Stimulated activated CD8-positive, alpha-beta memory T cell treated with anti-CD3 and anti-CD28 coated beads, Interleukin-12 subunit alpha, Interleukin-12 subunit beta, amount 100 ng/mL, for 24 hours (primary cell): ENCODE measurements at regions not wholly inside any gene's neighbourhood (a gene's known extent, or its start where the extent isn't known, plus 50 kb on each side); places are given as distances from the start of the nearest gene placed in this dataset.
A peak's percentile ranks its signal among the peaks of the same experiment; 100 is the strongest.
"Not testable (repeated sequence)": the region's sequence is repeated elsewhere in the genome, so short reads cannot be mapped to it uniquely, and the experiment has no call there.

Experiments
- DNase-seq: peaks from one replicate; pipeline ENCODE4 v3.0.0-alpha.2; 2020; ENCODE audit errors: extremely low read depth

DNA sequence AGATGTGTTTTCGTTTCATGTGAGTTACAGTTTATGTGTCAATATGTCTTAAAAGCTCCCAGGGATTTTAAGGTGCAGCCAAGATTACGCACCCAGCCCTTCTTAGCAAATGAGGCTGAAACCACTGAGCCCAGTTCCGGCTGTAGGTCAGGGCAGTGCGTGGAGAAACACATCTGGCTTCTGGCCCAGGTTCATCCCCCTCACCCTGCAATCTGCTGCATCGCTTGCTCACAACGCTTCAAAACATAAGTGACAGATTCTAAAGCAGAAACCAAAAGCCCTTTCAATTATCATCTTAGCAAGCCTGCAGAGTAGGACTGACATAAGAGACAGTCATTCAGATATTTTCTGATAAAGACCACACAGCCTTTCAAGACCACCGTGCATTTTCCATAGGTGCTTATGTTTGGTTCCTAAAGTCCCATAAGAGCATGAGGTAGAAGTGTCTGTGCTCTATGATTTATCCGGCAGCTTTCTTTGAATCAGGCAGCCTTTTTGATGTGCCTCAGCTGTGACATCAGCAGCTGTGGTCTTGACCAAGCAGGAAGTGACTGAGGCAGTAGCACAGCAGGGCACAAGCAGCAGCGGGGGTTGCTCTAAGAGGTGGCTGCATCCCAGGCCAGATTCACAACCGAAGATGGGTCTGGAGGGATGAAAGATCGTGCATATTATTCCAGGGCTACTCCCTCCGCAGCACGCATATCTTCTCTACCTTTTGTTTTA lies 72.1 kb upstream of the LYZL2 start:
- DNase-seq = peak; percentile 49

- no peak for DNase-seq
Observed at GRCh38 chr10:30697806-30698205, 68.3 kb upstream of the LYZL2 start.

DNA sequence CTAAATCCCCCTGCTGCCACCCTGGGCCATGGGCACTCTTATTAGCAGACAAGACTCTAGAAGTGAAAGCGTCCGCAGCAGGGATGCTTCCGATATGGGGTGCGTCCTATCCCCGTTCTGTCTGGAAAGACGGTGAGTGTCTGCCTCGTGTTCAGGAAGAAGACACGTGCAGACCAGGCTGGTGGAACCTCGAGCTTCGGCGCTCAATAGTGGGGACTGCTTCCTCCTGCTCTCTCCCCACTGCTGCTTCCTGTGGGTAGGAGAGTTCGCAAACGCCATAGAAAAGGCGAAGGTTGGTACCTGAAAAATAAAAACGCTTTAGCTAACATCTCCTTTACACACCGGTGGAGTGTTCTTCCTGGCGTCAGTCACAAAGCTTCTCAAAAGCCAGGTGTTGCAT lies 67.7 kb upstream of the LYZL2 start:
- DNase-seq = not testable (repeated sequence)

DNA sequence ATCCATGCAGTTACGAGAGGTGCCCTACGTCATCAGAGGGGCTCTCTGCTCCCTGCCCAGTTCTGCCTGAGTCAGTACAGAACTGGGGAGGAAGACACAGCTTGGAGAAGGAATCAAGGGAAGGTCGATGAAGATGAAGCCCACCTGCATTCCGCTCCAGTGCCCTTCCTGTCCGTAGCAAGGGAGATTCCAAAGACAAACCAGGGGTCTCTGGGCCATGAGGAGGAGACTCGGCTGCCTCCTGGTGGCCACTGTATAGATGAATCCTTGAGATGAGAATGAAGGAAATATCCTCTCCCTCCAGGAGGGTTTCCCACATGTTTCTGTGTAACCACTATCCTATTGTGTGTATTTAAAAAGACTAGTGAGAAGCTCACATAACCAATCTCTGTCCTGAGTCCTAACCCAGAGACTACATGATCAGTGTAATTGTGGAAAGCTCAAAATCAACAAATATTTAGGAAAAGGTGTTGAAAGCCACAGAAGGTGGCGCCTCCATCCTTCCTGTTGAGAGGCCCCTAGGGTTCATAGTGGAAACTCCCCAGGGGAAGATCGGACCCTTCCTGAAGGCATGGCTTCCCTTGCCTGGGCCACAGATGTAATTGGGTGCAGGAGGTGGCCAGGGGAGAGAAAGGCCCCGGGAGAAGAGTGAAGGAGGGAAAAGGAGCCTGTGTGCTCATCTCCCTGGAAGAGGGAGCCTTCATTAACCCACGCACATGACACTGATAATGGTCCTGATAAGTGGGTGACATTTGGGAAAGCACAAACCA lies 67.0 kb upstream of the LYZL2 start:
- not testable (repeated sequence) for DNase-seq

- DNase-seq = peak; percentile 42
Observed at GRCh38 chr10:30695481-30696236, 66.1 kb upstream of the LYZL2 start.

DNA sequence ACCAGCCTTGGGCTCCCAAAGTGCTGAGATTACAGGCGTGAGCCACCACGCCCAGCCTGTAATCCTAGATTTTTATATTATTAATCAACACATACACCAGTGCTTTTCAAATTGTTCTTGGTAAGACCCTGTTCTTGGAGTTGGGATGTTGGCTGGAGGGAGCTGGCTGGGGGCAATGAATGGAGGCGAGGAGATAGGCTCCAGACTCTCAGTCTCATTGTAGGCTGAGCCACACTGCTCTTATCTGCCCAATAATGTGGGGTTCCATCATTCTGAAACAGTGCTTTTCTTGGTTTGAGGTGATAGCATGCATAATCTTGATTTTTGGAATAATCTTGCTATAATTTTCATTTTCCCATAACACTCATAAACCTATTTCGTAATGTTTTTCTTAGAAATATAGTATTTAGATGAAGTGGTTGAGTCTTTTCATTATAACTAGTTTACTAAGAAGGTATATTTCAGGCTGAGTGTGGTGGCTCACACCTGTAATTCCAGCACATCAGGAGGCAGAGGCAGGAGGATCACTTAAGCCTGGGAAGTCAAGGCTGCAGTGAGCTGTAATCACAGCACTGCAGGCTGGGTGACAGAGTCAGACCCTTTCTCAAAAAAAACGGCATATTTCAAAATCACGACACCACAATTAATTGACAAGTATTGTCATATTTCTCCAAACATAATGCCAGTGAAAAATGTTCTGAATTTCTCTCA lies 65.1 kb upstream of the LYZL2 start:
- no peak for DNase-seq

- DNase-seq = no peak
Observed at GRCh38 chr10:30691639-30692015, 62.1 kb upstream of the LYZL2 start.

GRCh38 chr10:30690948-30691638 lies 61.5 kb upstream of the LYZL2 start:
- not testable (repeated sequence) for DNase-seq

- no peak for DNase-seq
Observed at GRCh38 chr10:30688456-30688855, 58.9 kb upstream of the LYZL2 start.

- DNase-seq = peak; percentile 43
Observed at GRCh38 chr10:30687698-30688213, 58.2 kb upstream of the LYZL2 start.

DNA sequence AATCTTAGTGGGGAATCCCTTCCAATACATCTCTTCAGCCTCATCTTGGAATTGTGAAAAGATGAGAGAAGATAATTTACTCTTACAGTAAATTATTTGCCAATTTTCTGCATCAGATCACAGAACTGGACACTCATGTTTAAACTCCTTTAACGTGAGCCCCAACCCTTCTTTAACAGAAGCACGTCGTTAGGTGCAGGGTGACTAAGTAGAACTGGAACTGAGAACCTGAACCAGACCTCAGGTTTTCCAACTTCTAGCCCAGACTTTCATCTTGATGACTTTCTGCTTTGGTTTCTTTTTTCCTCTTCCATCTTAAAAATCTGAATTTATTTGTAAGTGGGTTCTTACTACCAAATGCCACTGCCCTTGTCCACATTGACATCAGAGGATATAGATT lies 57.2 kb upstream of the LYZL2 start:
- DNase-seq = no peak

- DNase-seq = no peak
Observed at GRCh38 chr10:30683496-30683895, 53.9 kb upstream of the LYZL2 start.

DNA sequence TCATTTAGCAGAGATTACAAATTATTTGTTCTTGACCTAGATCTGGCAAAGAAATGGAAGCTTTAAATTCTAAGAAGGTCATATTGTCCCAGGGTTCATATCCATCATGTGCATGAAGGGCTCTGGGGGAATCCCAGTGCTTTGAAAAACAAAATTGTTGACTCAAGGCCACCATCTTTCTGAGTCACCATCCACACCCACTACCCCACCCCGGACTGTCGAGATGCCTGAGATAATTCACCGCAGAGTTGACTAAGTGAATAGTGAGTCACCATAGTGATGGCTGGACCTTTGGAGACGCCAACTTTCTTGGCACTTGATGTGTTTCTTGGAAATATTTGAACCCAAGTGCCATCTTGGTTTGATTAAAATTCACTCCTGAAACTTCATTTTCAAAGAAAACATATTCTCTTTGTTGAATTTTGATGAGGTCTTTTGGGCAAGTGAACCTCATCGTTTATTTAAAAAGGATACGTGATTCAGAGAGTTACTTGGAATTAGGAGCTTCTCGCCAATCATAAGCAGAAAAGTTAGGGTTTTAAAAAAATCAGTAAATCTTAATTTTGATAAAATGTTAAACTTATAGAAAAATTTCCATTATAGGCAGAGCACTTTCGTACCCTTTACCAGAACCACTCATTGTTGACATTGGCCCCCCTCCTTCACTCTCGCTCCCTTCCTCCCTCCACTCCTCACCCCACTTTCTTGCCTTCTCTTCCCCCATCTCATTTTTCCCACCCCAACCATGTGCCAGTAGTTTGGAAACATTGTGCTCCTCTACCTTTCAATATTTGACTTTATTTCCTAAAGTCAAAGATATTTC lies 53.0 kb upstream of the LYZL2 start:
- peak; percentile 52 for DNase-seq

DNA sequence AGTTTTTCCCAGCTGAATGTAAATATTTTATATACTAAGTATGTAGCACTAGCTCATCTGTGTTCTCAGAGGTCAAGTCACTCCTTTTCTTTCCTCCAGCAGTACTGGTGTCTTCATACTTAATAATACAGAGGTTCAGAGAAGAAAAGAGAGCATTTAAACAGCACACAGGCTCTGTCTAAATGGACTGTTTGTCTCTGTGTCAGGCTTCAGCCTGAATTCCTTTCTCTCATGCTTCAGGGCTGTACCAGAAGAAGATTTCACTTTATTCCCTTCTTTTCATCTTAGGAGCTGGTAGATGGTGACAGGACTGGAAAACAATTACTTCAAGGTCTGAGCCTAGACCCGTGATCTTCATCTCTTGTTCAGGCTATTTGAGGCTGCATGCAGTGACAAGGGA lies 51.4 kb upstream of the LYZL2 start:
- DNase-seq = no peak
